Panc1 (cell line): ENCODE measurements at regions not wholly inside any gene's neighbourhood (a gene's known extent, or its start where the extent isn't known, plus 50 kb on each side); places are given as distances from the start of the nearest gene placed in this dataset.

Experiments used
- POLR2AphosphoS5 ChIP-seq: IDR thresholded peaks from 2 replicates; pipeline ENCODE4 v1.6.1; 2012; ENCODE audit warnings: mild to moderate bottlenecking, low read depth, low read length, moderate library complexity
- TF ChIP-seq, protein P1 (sequence below): fragments of 450-650 bp; IDR thresholded peaks from 2 replicates; pipeline ENCODE4 v1.5.1; 2017; ENCODE audit warnings: mild to moderate bottlenecking

DNA sequence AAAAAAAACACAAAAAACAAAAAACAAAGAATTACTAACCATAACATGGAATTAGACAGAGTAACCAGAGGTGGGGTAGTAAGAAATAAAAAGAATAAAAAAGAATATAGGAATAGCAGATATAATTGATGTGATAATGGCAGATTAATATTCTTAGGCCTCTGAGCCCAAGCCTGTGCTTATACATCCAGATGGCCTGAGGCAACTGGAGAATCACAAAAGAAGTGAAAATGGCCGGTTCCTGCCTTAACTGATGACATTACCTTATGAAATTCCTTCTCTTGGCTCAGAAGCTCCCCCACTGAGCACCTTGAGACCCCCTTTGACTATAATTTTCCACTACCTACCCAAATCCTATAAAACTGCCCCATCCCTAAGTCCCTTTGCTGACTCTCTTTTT, 95.1 kb upstream of the MSH6 start:
- TF ChIP-seq POLR2AphosphoS5 = no peak
- TF ChIP-seq, protein P1, sequence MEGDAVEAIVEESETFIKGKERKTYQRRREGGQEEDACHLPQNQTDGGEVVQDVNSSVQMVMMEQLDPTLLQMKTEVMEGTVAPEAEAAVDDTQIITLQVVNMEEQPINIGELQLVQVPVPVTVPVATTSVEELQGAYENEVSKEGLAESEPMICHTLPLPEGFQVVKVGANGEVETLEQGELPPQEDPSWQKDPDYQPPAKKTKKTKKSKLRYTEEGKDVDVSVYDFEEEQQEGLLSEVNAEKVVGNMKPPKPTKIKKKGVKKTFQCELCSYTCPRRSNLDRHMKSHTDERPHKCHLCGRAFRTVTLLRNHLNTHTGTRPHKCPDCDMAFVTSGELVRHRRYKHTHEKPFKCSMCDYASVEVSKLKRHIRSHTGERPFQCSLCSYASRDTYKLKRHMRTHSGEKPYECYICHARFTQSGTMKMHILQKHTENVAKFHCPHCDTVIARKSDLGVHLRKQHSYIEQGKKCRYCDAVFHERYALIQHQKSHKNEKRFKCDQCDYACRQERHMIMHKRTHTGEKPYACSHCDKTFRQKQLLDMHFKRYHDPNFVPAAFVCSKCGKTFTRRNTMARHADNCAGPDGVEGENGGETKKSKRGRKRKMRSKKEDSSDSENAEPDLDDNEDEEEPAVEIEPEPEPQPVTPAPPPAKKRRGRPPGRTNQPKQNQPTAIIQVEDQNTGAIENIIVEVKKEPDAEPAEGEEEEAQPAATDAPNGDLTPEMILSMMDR = no peak
